HUES64 (cell line): ENCODE measurements at regions not wholly inside any gene's neighbourhood (a gene's known extent, or its start where the extent isn't known, plus 50 kb on each side); places are given as distances from the start of the nearest gene placed in this dataset.

Experiments used
- H3K27ac ChIP-seq: 2 replicates; pipeline ENCODE4 v1.7.0; 2013; ENCODE audit warnings: low read depth, low read length, inconsistent platforms
- H3K27me3 ChIP-seq: 2 replicates; pipeline ENCODE4 v1.6.1; 2013; ENCODE audit warnings: mild to moderate bottlenecking, low read length; ENCODE audit not compliant: insufficient read depth
- H3K36me3 ChIP-seq: 2 replicates; pipeline ENCODE4 v1.6.1; 2013; ENCODE audit warnings: mild to moderate bottlenecking, low read length; ENCODE audit not compliant: insufficient read depth
- H3K4me1 ChIP-seq: 2 replicates; pipeline ENCODE4 v1.6.1; 2013; ENCODE audit warnings: mild to moderate bottlenecking, low read length, moderate library complexity; ENCODE audit not compliant: insufficient read depth
- H3K4me3 ChIP-seq: 2 replicates; pipeline ENCODE4 v1.5.1; 2013; ENCODE audit warnings: mild to moderate bottlenecking, low read length, moderate library complexity
- H3K9ac ChIP-seq: 2 replicates; pipeline ENCODE4 v1.6.1; 2013; ENCODE audit warnings: mild to moderate bottlenecking, low read depth, low read length
- H3K9me3 ChIP-seq: 2 replicates; pipeline ENCODE4 v1.6.1; 2013; ENCODE audit warnings: low read depth, low read length; ENCODE audit not compliant: insufficient read depth
- WGBS: fragments of 150-250, 120-280 bp; methylation state at CpG from one replicate; pipeline ENCODE4 v1.1.7; 2013; ENCODE audit warnings: missing lambda C conversion rate; 5-methylcytosine and 5-hydroxymethylcytosine counted together

DNA sequence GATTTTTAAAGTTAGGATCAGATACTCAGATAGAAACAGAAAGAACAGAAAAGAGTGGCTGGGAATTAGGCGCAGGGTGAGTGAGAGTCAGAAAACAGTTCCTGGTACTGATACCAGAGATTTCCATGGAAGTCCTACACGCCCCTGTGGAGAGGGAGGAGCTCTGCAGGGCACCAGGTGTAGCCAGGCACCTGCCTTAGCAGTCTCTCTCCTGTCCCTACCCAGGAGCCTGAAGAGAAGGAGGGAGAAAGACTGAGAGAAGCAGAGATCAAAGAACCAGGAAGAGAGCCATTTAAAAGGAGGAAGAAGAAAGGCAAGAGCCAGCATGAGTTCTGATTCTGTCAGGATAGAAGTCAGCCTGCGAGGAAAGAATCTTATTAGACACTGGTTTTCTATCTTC, 65.0 kb downstream of the CBLN1 start:
- H3K36me3 ChIP-seq = no peaks in the 10 kb centered on the region
- peaks cover 17% of the 10 kb centered on the region for H3K4me1 ChIP-seq
- H3K27me3 ChIP-seq = no peaks in the 10 kb centered on the region
- no peaks in the 10 kb centered on the region for H3K9me3 ChIP-seq
- no peak overlapping the region for H3K27ac ChIP-seq
- H3K9ac ChIP-seq = no peak overlapping the region
- no peak overlapping the region for H3K4me3 ChIP-seq
- WGBS = 65% methylated on average over 3 of the region's 3 CpGs

DNA sequence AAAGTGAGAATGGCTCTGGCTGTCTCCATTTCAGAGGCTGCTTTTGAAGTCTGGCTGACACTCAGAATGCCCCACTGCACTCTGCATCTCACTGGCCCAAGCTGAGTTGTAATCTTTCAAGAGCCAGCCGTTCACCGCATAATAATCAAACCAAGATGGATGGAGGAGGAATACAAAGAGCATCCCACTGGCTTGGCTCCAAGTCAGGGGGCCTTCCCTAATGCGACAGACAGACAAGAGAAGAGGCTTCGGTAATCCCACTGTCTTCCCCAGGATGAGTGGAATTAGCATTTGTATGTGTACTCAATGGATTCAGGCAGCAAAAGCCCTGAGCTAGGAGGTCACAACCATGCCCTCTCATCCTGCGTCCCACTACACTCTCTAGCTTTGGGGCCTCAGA, 68.0 kb downstream of the CBLN1 start:
- Histone ChIP-seq H3K36me3 (no peaks in the 10 kb centered on the region), H3K4me1 (peaks cover 17% of the 10 kb centered on the region), H3K4me3 (0 out of 2 replicates have a peak overlapping the region, but pooled peaks have one; percentile 6), H3K9ac (no peak overlapping the region), H3K27me3 (no peaks in the 10 kb centered on the region), H3K9me3 (no peaks in the 10 kb centered on the region), H3K27ac (peak overlapping the region; percentile 77; the same call in 1 of the 2 replicates)
- WGBS = 13% methylated on average over 3 of the region's 5 CpGs

- Histone ChIP-seq H3K27me3 (no peaks in the 10 kb centered on the region), H3K27ac (no peak overlapping the region), H3K4me1 (no peaks in the 10 kb centered on the region), H3K9ac (no peak overlapping the region), H3K4me3 (no peak overlapping the region), H3K36me3 (no peaks in the 10 kb centered on the region), H3K9me3 (no peaks in the 10 kb centered on the region)
- 93% methylated on average over 4 of the region's 4 CpGs for WGBS
Observed at GRCh38 chr16:49204191-49204590, 77.4 kb downstream of the CBLN1 start.

DNA sequence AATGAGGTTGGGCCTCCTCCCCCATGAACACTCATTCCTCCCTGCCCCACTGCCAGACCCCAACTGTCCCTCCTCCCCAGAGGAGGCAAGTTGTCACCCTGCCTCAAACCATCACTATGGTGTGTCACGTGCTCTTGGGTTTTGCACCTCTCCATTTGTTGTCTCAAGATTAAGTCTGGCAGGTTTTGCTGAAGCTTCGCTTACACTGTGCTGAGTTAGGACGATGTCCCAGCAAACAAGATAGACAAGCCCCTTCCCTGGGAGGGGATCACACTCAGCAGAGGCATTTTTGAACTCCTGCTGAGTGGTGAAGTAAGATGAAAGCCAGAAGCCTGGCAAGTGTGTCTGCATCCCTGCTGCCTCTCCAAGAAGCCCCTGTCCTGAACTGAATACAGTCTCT, 78.3 kb downstream of the CBLN1 start:
- no peaks in the 10 kb centered on the region for H3K9me3 ChIP-seq
- H3K9ac ChIP-seq = no peak overlapping the region
- 74% methylated on average over 3 of the region's 3 CpGs for WGBS
- H3K27ac ChIP-seq = no peak overlapping the region
- H3K4me1 ChIP-seq = no peaks in the 10 kb centered on the region
- H3K27me3 ChIP-seq = no peaks in the 10 kb centered on the region
- H3K36me3 ChIP-seq = no peaks in the 10 kb centered on the region
- H3K4me3 ChIP-seq = no peak overlapping the region

DNA sequence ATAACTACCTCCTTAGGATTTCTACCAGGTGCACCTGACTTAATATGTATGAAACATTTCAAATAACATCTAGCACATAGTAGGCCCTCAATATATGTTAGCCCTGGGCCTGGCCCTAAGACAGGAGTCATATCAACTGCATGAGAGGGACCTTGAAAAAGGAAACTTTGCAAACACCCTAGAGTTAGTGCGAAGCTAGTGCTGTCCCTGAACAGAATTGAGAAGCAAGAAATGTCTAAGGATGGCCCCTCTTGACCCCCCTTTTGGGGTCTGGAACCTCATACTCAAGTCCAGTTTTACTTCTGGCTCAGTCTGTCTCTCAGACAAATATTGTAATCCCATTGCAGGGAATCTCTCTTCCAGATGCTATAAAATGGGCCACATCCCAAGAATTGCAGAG, 80.5 kb downstream of the CBLN1 start:
- Histone ChIP-seq H3K4me1 (no peaks in the 10 kb centered on the region), H3K9me3 (no peaks in the 10 kb centered on the region), H3K27ac (no peak overlapping the region), H3K4me3 (no peak overlapping the region), H3K9ac (no peak overlapping the region), H3K27me3 (no peaks in the 10 kb centered on the region), H3K36me3 (no peaks in the 10 kb centered on the region)
- WGBS = 94% methylated on average over 1 of the region's 1 CpG

DNA sequence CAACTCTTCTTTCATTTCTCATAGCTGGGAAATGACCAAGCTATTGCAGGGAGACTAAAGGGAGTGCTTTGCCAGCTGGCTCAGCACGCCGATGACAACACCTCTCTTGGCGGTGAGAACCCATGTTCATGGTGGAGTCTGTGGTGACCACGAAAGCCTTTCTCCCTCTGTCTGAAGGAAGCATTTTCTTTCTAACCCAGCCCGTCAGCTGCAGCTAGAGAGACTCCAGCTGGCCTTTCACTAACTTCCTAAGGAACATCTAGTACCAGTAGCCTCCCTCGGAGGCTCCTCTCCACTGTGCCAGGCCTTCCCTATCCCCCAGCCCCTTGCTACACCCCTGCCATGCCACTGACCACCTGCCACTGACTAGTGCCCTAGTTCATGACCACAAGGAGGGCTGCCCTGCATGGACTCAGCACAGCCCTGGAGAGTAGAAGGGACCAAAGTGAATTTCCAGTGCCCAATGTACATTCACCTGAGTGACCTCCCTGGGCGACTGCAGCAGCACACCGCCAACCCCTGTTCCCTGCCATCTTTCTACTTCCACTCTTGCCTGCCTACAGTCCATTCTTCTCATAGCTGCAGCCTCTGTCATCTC, 81.3 kb downstream of the CBLN1 start:
- no peaks in the 10 kb centered on the region for H3K4me1 ChIP-seq
- no peak overlapping the region for H3K27ac ChIP-seq
- H3K36me3 ChIP-seq = no peaks in the 10 kb centered on the region
- no peak overlapping the region for H3K9ac ChIP-seq
- WGBS = 93% methylated on average over 8 of the region's 8 CpGs
- H3K4me3 ChIP-seq = no peak overlapping the region
- H3K9me3 ChIP-seq = no peaks in the 10 kb centered on the region
- H3K27me3 ChIP-seq = no peaks in the 10 kb centered on the region

- Histone ChIP-seq H3K36me3 (no peaks in the 10 kb centered on the region), H3K27me3 (no peaks in the 10 kb centered on the region), H3K4me1 (no peaks in the 10 kb centered on the region), H3K9ac (no peak overlapping the region), H3K4me3 (no peak overlapping the region), H3K27ac (no peak overlapping the region), H3K9me3 (no peaks in the 10 kb centered on the region)
- 85% methylated on average over 4 of the region's 5 CpGs for WGBS
Observed at GRCh38 chr16:49195237-49195548, 86.4 kb downstream of the CBLN1 start.

- Histone ChIP-seq H3K27me3 (no peaks in the 10 kb centered on the region), H3K27ac (no peak overlapping the region), H3K9ac (no peak overlapping the region), H3K4me1 (no peaks in the 10 kb centered on the region), H3K4me3 (no peak overlapping the region), H3K36me3 (no peaks in the 10 kb centered on the region), H3K9me3 (no peaks in the 10 kb centered on the region)
- WGBS = 83% methylated on average over 16 of the region's 16 CpGs
Observed at GRCh38 chr16:49194537-49195236, 87.0 kb downstream of the CBLN1 start.

GRCh38 chr16:49193596-49193995, 88.0 kb downstream of the CBLN1 start:
- Histone ChIP-seq H3K27me3 (no peaks in the 10 kb centered on the region), H3K9me3 (no peaks in the 10 kb centered on the region), H3K27ac (no peak overlapping the region), H3K4me3 (no peak overlapping the region), H3K4me1 (no peaks in the 10 kb centered on the region), H3K9ac (no peak overlapping the region), H3K36me3 (no peaks in the 10 kb centered on the region)
- WGBS = 85% methylated on average over 2 of the region's 2 CpGs

DNA sequence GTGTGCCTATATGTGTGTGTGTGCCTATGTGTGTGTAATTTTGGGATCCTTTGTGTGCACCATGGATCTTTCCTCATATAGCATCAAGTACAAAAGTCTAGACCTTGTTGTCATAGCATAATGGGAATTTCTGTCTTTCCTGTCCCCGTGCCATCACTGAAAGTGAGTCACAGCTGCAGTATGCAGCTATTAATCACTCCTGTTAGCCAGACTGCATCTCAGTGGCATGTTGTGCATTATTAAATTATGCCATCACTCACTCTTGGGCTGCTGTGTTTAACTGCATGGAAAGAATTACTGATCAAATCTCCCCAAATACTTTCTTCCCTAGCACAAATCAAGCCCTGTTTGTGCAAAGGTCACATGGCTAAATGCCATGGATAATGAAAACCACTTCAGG, 92.4 kb downstream of the CBLN1 start:
- 96% methylated on average over 1 of the region's 1 CpG for WGBS
- no peaks in the 10 kb centered on the region for H3K9me3 ChIP-seq
- H3K4me1 ChIP-seq = no peaks in the 10 kb centered on the region

GRCh38 chr16:49183911-49184310, 97.7 kb downstream of the CBLN1 start:
- H3K9me3 ChIP-seq = no peaks in the 10 kb centered on the region
- no peak overlapping the region for H3K9ac ChIP-seq
- H3K4me1 ChIP-seq = peaks cover 8% of the 10 kb centered on the region
- H3K4me3 ChIP-seq = no peak overlapping the region
- H3K27me3 ChIP-seq = no peaks in the 10 kb centered on the region
- 53% methylated on average over 4 of the region's 5 CpGs for WGBS
- no peaks in the 10 kb centered on the region for H3K36me3 ChIP-seq
- H3K27ac ChIP-seq = no peak overlapping the region

More for the DNA sequence above, 92.4 kb downstream of the CBLN1 start:
- H3K27me3 ChIP-seq = no peaks in the 10 kb centered on the region
- H3K27ac ChIP-seq = no peak overlapping the region
- no peak overlapping the region for H3K4me3 ChIP-seq
- no peak overlapping the region for H3K9ac ChIP-seq
- no peaks in the 10 kb centered on the region for H3K36me3 ChIP-seq
